Activated T-cell treated with anti-CD3 and anti-CD28 coated beads for 24 hours (primary cell): ENCODE measurements at regions not wholly inside any gene's neighbourhood (a gene's known extent, or its start where the extent isn't known, plus 50 kb on each side); places are given as distances from the start of the nearest gene placed in this dataset.

Experiments used
- DNase-seq: peaks from one replicate; pipeline ENCODE4 v3.0.0-alpha.2; 2020; ENCODE audit warnings: low read depth

- DNase-seq, result no peak
Observed at GRCh38 chr13:99911965-99912566, 59.5 kb downstream of the ZIC5 start.

DNA sequence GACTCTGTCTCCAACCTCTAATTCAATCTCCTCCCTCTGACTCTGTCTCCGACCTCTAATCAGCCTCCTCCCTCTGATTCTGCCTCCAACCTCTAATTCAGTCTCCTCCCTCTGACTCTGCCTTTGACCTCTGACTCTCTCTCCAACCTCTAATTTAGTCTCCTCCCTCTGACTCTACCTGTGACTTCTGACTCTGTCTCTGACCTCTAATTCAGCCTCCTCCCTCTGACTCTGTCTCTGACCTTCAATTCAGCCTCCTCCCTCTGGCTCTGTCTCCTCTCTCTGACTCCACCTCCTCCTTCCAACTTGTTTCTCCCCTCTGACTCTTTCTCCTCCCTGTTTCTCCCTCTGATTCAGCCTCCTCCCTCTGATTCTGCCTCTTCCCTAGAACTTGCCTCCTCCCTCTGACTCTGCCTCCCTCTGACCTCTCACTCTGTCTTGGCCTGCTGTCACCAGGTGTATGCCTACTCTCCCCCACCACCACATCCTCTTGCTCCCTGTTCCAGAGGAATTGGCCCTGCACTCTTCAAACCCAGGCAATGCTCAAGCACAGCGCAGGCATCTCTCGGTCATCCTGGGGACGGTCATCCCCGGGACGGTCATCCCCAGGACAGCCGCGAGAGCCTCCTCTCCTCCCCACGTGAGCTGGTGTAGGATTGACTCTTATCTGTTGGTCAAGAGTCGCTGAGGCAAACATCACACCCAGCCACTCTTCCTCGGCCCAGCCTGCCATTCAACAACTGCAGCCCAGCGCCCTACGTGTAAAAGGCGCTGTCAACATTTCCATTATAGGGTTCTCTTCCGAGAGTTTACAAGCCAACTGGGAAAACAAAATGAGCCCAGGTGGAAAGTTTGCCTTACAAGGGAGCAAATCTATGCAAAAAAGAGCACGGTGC lies 60.2 kb downstream of the ZIC5 start:
- DNase-seq, result no peak

DNA sequence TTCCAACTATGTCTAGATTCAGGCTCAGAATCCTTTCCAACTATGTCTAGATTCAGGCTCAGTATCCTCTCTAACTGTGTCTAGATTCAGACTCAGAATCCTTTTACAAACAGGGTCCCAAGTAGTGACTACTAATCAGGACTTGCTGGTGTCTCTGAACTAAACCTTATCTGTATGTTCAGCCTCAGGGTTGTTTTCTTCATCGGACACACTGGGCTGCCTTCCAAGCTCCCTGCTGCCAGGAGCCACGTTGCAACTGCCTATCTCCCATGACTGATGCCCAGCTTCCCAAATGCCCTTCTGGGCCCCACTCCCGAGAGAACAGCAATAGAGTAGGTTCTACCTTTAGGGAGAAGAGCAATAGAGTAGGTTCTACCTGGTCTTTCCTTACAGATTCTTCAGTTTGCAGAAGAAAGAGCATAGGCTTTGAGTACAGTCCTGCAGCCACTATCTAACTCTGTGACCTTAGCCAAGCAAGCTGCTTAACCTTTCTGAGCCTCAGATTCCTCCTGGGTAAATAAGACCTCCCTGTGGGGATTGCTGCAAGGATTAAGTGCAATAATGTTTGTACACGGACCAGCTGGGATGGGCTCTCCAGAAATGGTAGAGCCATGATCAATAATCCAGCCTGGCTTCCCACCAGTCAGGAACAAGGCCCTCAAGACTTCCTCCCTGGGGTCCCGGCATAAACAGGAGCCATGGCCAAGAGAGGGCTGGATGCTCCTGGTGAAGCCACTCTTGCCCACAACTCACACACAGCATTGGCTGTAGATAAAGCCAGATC lies 61.5 kb downstream of the ZIC5 start:
- DNase-seq, result no peak

DNA sequence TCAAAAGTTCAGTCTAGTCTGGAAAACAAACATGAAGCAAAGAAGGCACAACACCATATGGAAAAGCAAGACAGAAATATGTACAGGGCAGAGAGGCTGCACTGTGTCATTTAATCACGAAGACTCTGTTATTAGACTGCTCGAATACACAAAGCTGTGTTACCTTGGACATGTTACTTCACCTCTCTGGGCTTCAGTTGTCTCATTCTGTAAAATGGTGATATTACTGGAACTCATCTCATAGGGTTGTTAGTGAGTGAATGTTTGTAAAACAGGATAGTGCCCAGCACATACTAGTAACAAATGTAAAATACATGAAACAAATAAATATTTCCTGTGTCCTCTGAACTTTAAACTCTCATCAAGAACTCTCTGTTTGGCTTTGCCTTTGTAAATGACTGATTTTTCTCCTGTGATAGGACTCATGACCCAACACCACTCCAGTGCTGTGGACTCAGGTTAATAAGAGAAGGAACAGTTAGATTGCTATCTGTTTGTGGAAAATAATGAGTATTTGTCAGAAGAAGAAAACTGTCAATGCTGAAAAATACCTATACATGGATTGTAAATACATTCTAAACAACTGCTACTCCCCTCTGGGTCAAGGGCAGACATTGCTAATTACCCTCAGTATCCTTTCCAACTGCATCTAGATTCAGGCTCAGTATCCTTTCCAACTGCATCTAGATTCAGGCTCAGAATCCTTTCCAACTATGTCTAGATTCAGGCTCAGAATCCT lies 62.3 kb downstream of the ZIC5 start:
- no peak for DNase-seq

DNA sequence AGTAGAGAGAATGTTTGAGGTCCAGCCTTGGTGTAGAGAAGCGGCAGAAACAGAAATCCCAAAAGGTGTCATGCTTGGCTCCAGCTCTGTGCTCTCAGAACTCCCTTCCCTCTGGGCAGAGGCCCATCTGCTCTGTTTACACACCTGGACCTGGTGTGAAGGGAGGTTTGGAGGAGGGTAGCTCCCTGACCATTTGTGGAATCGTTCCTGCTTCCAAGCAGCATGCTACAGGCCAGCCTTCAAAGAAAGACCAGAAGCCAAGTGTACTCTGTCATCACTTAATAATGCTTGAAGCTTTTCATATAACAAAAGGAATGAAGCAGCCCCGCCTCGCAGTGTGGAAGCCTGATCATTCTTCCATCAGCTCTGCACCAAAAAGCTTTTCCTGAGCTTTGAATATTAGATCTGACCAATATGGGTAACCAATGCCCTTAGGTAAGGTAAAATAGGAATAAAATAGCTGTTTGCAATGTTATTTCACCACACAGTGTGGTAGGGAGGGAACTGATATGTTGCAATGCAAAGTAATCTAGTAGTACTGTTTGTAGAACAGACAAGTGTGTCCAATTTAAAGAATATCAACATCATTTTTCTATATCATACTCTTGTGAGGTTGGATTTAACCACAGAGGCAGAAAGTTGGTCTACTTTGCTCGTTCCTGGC lies 63.3 kb downstream of the ZIC5 start:
- no peak for DNase-seq

- no peak for DNase-seq
Observed at GRCh38 chr13:99907627-99908026, 63.9 kb downstream of the ZIC5 start.

DNA sequence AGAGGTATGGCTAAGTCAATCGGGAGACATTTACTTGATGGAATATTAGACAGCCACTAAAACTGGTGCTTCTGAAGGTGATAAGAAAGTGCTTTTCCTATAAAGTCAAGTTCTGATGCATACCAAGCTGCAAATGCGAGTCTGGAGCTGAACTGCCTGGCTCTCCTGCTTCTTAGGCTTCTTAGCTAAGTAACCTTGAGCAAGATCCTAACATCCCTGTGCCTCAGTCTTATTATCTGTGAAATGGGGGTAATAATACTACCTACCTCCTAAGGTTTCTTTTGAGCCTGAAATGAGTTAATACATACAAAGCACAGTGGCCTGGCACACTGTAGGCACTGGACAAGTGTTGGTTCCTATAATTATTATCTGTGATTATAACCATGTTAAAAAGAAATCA lies 64.5 kb downstream of the ZIC5 start:
- DNase-seq, result no peak

GRCh38 chr13:99905814-99906213 lies 65.8 kb downstream of the ZIC5 start:
- DNase-seq, result no peak

DNA sequence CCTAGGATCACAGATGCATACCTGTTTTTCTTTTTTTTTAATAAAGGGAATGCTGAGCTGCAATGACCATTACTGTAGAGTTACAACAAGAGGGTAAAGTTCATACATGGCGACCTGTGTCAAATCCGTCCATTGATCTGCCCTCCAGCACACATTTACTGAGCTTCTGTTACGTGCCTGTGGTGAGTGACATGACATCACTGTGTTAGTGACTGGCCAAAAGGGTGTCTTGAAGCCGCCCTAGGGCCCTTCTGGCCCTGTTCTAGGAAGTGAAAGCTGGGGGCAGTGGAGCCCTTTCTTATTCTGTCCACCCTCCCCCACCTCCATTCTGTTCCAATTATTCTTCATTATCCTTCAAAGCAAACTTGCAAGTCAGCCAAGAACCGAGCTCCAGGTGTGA lies 66.3 kb downstream of the ZIC5 start:
- no peak for DNase-seq

DNA sequence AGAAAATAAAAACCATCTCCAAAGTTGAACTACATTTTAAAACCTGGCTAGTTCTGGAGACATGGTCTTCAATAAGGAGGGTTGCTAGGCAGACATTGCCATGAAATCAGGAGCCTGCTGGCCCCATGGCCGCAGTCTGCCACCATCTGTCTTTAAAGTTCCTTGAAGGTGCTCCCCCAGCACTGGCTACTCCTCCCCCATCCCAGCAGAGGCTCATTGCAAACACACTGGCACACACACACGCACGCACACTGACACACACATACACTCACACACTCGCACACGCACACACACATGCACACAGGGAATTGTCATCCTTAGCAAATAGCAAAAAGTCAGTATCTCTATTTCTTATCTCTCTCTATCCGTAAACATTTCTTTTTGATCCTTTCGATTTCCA lies 68.4 kb downstream of the ZIC5 start:
- DNase-seq, result no peak

GRCh38 chr13:99902657-99903056 lies 68.9 kb downstream of the ZIC5 start:
- DNase-seq, result no peak

GRCh38 chr13:99900960-99901359 lies 70.6 kb downstream of the ZIC5 start:
- DNase-seq, result no peak

DNA sequence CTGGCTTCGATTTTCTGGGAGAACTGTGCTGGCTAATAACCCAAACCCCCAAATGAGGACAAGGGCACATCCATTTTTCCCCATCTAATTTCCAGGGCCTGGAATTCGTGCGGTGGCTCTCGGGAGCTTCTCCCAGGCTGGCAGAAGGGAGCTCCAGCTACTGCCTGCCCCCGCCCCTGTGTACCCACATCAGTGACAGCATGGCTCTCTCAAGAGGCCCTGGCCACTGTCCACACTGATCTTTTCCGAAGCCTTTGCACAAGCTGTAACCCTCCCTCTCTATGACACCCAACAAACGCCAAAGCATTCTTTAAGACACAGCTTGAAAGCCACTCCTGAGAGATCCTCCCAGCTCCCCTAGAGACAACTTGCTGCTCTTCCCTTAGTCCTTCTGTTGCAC lies 73.1 kb downstream of the ZIC5 start:
- no peak for DNase-seq

- DNase-seq, result no peak
Observed at GRCh38 chr13:99897076-99897440, 74.5 kb downstream of the ZIC5 start.

- no peak for DNase-seq
Observed at GRCh38 chr13:99896369-99897075, 75.0 kb downstream of the ZIC5 start.

DNA sequence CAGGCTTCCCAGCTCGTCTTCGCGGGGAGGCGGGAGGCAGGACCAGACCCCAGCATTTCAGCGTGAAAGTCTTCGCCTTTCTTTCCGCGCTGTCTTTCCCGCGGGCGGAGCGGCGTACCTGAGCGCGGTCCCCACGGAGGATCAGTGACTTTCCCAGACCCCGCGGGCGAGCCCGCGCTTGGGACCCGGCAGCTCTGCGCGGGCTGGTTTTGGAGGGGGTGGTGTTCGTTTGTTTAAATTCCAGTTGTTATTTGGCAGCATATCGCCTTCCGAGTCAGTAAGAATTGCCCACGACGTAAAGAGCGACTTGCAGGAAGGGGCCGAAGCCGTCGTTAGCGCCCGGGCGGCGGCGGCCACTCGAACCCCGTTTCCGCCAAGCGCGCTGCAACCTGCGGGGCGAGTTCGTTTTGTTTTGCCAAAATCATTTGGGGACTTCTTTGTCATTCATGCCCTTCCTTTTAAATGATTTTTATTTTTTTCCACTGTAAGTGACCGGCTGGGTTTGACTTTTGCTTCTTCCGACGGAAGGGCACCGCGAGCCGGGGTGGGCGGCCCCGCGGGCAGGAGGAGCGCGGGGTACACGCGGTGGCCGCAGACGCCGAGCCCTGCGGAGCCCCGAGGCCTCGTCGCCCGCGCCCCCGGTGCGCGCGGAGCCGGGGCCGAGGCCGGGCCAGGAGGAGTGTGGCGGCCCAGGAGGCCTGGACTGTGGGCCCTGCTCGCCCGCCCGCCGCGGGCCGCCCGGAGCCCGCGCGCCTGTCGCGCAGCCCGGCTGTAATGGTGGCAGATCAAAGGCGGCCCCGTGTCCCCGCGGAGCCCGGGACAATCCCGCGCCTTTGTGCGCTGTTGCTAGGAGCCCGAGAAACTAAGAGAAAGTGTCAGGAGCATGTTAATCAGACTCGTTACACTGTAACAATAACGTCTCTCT lies 75.9 kb downstream of the ZIC5 start:
- no peak for DNase-seq

DNA sequence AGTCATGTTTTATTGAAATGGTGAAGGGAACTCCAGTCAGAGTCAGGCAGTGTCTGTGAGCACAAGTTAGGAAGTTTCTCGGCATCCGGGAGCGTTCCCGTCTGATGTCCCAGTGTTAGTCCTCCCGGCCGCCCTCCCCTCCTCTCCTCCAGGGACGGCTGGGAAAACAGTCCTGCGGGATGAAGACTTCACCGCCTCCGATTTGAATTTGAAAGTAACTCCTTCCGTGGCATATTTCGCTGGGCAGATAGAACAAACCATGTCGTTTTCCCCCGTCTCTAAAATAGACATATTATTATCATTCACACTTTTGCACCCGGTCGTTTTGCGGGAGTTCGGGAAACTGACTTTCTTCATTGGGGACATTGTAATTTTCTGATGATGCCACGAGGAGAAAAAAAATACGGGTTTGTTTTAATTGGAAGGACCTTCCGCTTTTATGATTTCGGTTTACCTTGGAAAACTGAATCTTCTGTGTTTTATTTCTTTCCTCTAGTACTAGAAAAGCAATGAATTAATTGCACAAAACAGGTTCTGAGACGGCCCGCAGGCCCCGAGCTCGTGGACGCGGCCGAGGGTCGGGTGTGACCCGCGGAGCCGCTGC lies 76.6 kb downstream of the ZIC5 start:
- no peak for DNase-seq

- DNase-seq, result no peak
Observed at GRCh38 chr13:99894105-99894839, 77.3 kb downstream of the ZIC5 start.

- no peak for DNase-seq
Observed at GRCh38 chr13:99893567-99893966, 78.0 kb downstream of the ZIC5 start.
